ENCODE measurements at regions not wholly inside any gene's neighbourhood (a gene's known extent, or its start where the extent isn't known, plus 50 kb on each side); places are given as distances from the start of the nearest gene placed in this dataset.
"Not testable (repeated sequence)": the region's sequence is repeated elsewhere in the genome, so short reads cannot be mapped to it uniquely, and the experiment has no call there.

DNA sequence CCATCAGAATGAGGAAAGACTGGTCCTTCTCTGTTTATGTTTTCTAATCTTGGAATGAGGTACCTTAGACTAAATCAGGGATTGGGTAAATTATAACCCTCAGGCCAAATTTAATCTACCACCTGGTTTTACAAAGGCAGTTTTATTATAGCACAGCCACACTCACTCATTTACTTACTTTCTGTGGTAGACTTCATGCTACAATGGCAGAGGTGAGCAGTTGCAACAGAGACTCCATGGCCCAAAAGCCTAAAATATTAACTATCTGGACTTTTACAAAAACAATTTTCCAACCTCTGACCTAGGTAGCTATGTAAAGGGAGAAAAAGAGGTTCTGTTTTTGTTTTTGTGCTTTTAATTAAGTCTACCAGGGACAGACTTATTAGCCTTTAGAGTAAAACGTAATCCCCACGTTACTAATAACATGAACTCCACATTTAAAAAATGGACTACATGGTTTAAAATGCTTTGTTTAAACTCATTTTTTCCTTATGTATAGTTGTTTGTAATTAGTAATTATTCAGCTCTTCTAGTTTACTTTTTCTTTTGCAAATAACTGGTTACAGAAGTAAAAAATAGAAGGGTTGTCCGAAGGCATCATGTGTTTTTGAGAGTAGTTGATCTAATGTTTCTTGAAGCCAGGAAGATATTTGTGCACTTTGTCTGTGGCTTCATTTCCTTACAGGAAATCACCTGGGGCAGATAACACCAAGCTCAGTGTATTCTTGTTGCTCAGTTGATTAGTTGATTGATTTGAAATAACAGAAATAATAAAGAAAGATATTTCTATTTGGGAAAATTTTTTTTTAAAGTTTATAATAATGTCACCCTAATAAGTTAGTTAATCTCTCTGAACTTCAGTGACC, 57.6 kb upstream of the ATP2B1 start:
- H3K4me3 Mint-ChIP-seq = peak overlapping the region; percentile 6 to 43
- peaks cover 13 to 26% of the 10 kb centered on the region in 2 donors for H3K4me1 Mint-ChIP-seq (ENCODE audit: low read depth in 2 of 2)
- no peaks in the 10 kb centered on the region for H3K27me3 Mint-ChIP-seq
- DNase-seq (no peak), ATAC-seq (replicated peaks) (peak; percentile 34)
- peak overlapping the region; percentile 55 to 73 for H3K27ac Mint-ChIP-seq
- no peaks in the 10 kb centered on the region for H3K36me3 Mint-ChIP-seq (ENCODE audit: insufficient read depth)
- H3K9me3 Mint-ChIP-seq = no peaks in the 10 kb centered on the region

- H3K9me3 Mint-ChIP-seq; DNase-seq; H3K4me3 Mint-ChIP-seq; H3K36me3 Mint-ChIP-seq (ENCODE audit: insufficient read depth); H3K27me3 Mint-ChIP-seq; ATAC-seq (replicated peaks); H3K27ac Mint-ChIP-seq: not testable (repeated sequence)
- H3K4me1 Mint-ChIP-seq (ENCODE audit: low read depth in 2 of 2) = peaks cover 19 to 41% of the 10 kb centered on the region in 2 donors
Measured at GRCh38 chr12:89764164-89764563, 55.5 kb upstream of the ATP2B1 start.

DNA sequence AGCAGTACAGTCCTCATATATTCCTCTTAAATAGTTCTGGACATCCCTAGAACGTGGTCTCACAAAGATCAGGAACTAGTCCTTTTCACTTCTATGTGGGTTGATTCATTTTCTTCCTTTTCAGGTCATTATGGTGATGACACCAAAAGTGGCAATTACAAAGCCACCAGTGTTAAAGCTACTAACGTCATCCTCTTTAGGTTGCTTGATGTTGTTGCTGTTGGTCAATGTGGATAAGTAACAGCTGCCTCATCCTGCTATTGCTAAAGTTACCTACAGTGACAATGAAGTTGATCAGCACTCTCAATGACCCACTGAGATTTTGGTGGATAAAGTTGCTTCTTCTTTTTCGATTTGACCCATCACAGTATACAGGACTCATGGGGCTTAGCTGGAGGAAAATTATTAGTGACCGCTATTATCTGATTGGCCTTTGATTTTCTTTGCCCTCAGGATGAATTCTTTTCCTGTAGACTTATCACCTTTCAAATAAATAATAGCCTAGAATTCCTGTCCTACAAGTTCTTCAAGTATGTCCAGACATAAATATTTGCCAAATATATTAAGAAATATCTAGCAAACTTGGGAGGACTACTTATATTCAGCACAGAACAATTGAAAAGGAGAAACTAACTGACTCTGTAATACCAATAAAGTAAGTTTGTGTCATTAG, 54.0 kb upstream of the ATP2B1 start:
- Mint-ChIP-seq H3K9me3 (no peaks in the 10 kb centered on the region), H3K4me3 (no peak overlapping the region), H3K27me3 (no peaks in the 10 kb centered on the region), H3K4me1 (ENCODE audit: low read depth in 2 of 2) (peaks cover 21 to 45% of the 10 kb centered on the region in 2 donors), H3K27ac (peak overlapping the region in 1 of 2 donors; percentile 74), H3K36me3 (ENCODE audit: insufficient read depth) (peaks cover 7% of the 10 kb centered on the region)
- DNase-seq = no peak
- ATAC-seq (replicated peaks) = peak; percentile 72

DNA sequence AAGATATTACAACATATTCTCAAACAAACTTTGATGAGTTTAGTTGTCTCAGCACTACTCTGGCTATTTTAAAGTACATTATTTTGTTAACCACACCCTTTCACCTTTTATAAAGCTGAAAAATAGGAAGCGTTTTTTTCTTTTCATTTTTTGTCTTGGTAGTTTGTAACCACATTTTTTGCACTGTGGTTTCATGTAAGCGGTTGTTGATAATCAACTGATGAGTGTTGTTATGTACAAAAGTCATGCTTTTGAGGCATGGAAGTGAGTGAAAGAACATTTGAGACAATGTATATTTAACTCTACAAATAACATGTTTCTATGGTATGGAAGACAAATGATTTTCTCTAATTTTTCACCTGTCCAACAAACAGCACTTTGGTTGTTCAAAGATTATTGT, 52.1 kb upstream of the ATP2B1 start:
- Mint-ChIP-seq H3K27ac (peak overlapping the region; percentile 66 to 94), H3K4me1 (ENCODE audit: low read depth in 2 of 2) (peaks cover 29 to 48% of the 10 kb centered on the region in 2 donors), H3K36me3 (ENCODE audit: insufficient read depth) (peaks cover 14% of the 10 kb centered on the region), H3K27me3 (no peaks in the 10 kb centered on the region), H3K9me3 (no peaks in the 10 kb centered on the region), H3K4me3 (peak overlapping the region; percentile 36 to 74)
- ATAC-seq (replicated peaks) (peak; percentile 73), DNase-seq (peak in 2 of 3 experiments; percentile 16 to 17)
